Neural progenitor cell (in vitro differentiated cells): ENCODE measurements at regions not wholly inside any gene's neighbourhood (a gene's known extent, or its start where the extent isn't known, plus 50 kb on each side); places are given as distances from the start of the nearest gene placed in this dataset.

Source experiments
- EZH2 ChIP-seq: fragments of 200-600 bp; sonication (generic); IDR thresholded peaks from 2 replicates; pipeline ENCODE4 v1.6.1; 2017; ENCODE audit warnings: antibody characterized with exemption, mild to moderate bottlenecking, moderate library complexity
- EZH2phosphoT487 ChIP-seq: fragments of 200-600 bp; sonication (generic); IDR thresholded peaks from 2 replicates; pipeline ENCODE4 v1.6.1; 2017; ENCODE audit warnings: antibody characterized with exemption
- TF ChIP-seq, protein P1 (sequence below): fragments of 200-600 bp; sonication (generic); IDR thresholded peaks from 2 replicates; pipeline ENCODE4 v1.5.1; 2017; ENCODE audit warnings: antibody characterized with exemption, mild to moderate bottlenecking

GRCh38 chr4:64489628-64490027, 80.4 kb upstream of the TECRL start:
- TF ChIP-seq, protein P1, sequence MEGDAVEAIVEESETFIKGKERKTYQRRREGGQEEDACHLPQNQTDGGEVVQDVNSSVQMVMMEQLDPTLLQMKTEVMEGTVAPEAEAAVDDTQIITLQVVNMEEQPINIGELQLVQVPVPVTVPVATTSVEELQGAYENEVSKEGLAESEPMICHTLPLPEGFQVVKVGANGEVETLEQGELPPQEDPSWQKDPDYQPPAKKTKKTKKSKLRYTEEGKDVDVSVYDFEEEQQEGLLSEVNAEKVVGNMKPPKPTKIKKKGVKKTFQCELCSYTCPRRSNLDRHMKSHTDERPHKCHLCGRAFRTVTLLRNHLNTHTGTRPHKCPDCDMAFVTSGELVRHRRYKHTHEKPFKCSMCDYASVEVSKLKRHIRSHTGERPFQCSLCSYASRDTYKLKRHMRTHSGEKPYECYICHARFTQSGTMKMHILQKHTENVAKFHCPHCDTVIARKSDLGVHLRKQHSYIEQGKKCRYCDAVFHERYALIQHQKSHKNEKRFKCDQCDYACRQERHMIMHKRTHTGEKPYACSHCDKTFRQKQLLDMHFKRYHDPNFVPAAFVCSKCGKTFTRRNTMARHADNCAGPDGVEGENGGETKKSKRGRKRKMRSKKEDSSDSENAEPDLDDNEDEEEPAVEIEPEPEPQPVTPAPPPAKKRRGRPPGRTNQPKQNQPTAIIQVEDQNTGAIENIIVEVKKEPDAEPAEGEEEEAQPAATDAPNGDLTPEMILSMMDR, result no peak
- TF ChIP-seq EZH2 (no peak), EZH2phosphoT487 (no peak)
